ENCODE measurements at regions not wholly inside any gene's neighbourhood (a gene's known extent, or its start where the extent isn't known, plus 50 kb on each side); places are given as distances from the start of the nearest gene placed in this dataset.

DNA sequence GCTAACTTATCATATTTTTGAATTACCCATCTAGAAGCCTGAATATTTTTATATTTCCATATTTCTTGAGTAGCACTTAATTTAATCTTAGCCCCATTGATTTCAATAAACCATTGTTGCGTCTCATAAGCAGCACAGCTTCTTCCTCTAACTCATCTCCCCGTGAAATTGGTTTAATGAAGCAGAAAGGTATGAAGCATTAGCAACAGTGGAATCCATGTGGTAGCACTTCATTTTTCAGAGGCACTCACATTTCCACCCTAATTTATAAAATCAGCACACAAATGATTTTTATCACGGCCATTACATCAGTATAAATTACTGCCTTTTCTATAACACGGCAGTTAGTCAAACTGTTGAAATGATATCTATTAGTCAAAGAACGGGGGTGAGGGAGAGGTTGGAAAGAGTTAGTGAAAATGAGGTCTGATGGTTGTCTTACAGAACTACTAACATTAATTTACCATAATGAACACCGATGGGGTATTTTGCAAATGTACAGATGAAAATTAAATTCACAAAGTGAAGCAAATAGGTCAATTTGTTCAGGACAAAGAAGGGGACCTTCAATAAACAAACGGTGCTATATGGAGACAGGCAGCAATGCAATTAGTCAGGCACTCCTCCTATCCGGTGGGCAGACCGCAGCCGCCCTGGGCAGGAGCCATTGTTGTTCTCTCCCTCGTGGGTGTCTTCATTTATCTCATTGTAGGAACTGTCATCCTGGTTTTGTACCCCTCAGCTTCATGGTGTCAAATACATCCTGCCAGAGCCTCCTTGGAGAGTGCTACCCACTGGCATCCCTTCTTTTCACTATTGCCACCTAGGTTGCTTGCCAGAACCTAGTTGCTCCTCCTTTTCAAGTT, 205.7 kb downstream of the SOX3 start:
- Histone ChIP-seq H3K27ac (ENCODE audit: low read depth, low read length, poor library complexity, severe bottlenecking) (no peak overlapping the region), H3K27me3 (replicated peaks; ENCODE audit: insufficient read depth, low read depth, low read length, poor library complexity) (peaks cover 43% of the 10 kb centered on the region), H3K9me3 (ENCODE audit: low read depth, low read length, poor library complexity, severe bottlenecking) (no peaks in the 10 kb centered on the region), H3K36me3 (ENCODE audit: insufficient read depth, low read length, poor library complexity, severe bottlenecking) (no peaks in the 10 kb centered on the region), H3K4me3 (ENCODE audit: low read depth, low read length, poor library complexity, severe bottlenecking) (no peak overlapping the region), H3K4me1 (ENCODE audit: insufficient read depth, low read length, poor library complexity, severe bottlenecking) (no peaks in the 10 kb centered on the region)
- intact Hi-C loops (cut with micrococcal nuclease; ENCODE audit: unreplicated experiment) = no loop called here
- TF ChIP-seq, protein P1, sequence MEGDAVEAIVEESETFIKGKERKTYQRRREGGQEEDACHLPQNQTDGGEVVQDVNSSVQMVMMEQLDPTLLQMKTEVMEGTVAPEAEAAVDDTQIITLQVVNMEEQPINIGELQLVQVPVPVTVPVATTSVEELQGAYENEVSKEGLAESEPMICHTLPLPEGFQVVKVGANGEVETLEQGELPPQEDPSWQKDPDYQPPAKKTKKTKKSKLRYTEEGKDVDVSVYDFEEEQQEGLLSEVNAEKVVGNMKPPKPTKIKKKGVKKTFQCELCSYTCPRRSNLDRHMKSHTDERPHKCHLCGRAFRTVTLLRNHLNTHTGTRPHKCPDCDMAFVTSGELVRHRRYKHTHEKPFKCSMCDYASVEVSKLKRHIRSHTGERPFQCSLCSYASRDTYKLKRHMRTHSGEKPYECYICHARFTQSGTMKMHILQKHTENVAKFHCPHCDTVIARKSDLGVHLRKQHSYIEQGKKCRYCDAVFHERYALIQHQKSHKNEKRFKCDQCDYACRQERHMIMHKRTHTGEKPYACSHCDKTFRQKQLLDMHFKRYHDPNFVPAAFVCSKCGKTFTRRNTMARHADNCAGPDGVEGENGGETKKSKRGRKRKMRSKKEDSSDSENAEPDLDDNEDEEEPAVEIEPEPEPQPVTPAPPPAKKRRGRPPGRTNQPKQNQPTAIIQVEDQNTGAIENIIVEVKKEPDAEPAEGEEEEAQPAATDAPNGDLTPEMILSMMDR (conservative IDR thresholded peaks at IDR 0.05; ENCODE audit: low read depth, low read length) = no peak
- no peak for TF ChIP-seq EZH2 (IDR thresholded peaks at IDR 0.05; ENCODE audit: borderline replicate concordance, low read depth, low read length, poor library complexity, severe bottlenecking)
- no TSS peak for BruUV-seq (replicated peaks)
- ChIA-PET POLR2A (ENCODE audit: low non-redundant PET) (no interaction called here), CTCF (no interaction called here)
- peak; percentile 32 for DNase-seq (ENCODE audit: low spot score)

- Histone ChIP-seq H3K27ac (ENCODE audit: low read depth, low read length, poor library complexity, severe bottlenecking) (no peak overlapping the region), H3K9me3 (ENCODE audit: low read depth, low read length, poor library complexity, severe bottlenecking) (no peaks in the 10 kb centered on the region), H3K4me1 (ENCODE audit: insufficient read depth, low read length, poor library complexity, severe bottlenecking) (no peaks in the 10 kb centered on the region), H3K4me3 (ENCODE audit: low read depth, low read length, poor library complexity, severe bottlenecking) (no peak overlapping the region), H3K27me3 (replicated peaks; ENCODE audit: insufficient read depth, low read depth, low read length, poor library complexity) (peaks cover 61% of the 10 kb centered on the region), H3K36me3 (ENCODE audit: insufficient read depth, low read length, poor library complexity, severe bottlenecking) (no peaks in the 10 kb centered on the region)
- POLR2A ChIA-PET (ENCODE audit: low non-redundant PET) = no interaction called here
- CTCF ChIA-PET = no interaction called here
- no TSS peak for BruUV-seq (replicated peaks)
- intact Hi-C loops (cut with micrococcal nuclease; ENCODE audit: unreplicated experiment) = no loop called here
- TF ChIP-seq EZH2 (IDR thresholded peaks at IDR 0.05; ENCODE audit: borderline replicate concordance, low read depth, low read length, poor library complexity, severe bottlenecking) = no peak
- no peak for DNase-seq (ENCODE audit: low spot score)
Observed at GRCh38 chrX:140297273-140297672, 207.6 kb downstream of the SOX3 start.

GRCh38 chrX:140292961-140293360, 211.9 kb downstream of the SOX3 start:
- Histone ChIP-seq H3K4me1 (ENCODE audit: insufficient read depth, low read length, poor library complexity, severe bottlenecking) (no peaks in the 10 kb centered on the region), H3K9me3 (ENCODE audit: low read depth, low read length, poor library complexity, severe bottlenecking) (no peaks in the 10 kb centered on the region), H3K4me3 (ENCODE audit: low read depth, low read length, poor library complexity, severe bottlenecking) (no peak overlapping the region), H3K27me3 (replicated peaks; ENCODE audit: insufficient read depth, low read depth, low read length, poor library complexity) (peaks cover 52% of the 10 kb centered on the region), H3K36me3 (ENCODE audit: insufficient read depth, low read length, poor library complexity, severe bottlenecking) (no peaks in the 10 kb centered on the region), H3K27ac (ENCODE audit: low read depth, low read length, poor library complexity, severe bottlenecking) (no peak overlapping the region)
- no TSS peak for BruUV-seq (replicated peaks)
- ChIA-PET CTCF (no interaction called here), POLR2A (ENCODE audit: low non-redundant PET) (no interaction called here)
- TF ChIP-seq, protein P1 (conservative IDR thresholded peaks at IDR 0.05; ENCODE audit: low read depth, low read length) = no peak
- TF ChIP-seq EZH2 (IDR thresholded peaks at IDR 0.05; ENCODE audit: borderline replicate concordance, low read depth, low read length, poor library complexity, severe bottlenecking) = no peak
- DNase-seq (ENCODE audit: low spot score) = no peak
- intact Hi-C loops (cut with micrococcal nuclease; ENCODE audit: unreplicated experiment) = no loop called here

DNA sequence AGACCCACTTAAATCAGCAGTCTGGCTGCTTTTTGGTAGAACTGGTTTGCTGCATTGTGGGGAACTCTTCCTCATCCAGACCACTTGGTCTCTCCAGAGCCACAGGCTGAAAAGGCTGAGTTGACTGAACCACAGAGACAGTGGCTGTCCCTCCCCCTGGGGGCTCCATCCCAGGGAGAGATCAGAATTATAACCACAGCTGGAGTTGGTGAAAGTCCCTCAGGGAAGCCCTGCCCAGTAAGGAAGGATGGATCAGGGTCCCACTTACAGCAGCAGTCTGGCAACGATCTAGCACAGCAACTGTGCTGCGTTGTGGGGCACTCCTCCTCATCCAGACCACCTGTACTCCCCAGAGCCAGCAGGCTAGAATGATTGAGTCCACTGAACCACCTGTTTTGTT, 212.7 kb downstream of the SOX3 start:
- intact Hi-C loops (cut with micrococcal nuclease; ENCODE audit: unreplicated experiment) = no loop called here
- no peaks in the 10 kb centered on the region for H3K9me3 ChIP-seq (ENCODE audit: low read depth, low read length, poor library complexity, severe bottlenecking)
- no peak for DNase-seq (ENCODE audit: low spot score)
- H3K4me1 ChIP-seq (ENCODE audit: insufficient read depth, low read length, poor library complexity, severe bottlenecking) = no peaks in the 10 kb centered on the region
- no peak overlapping the region for H3K4me3 ChIP-seq (ENCODE audit: low read depth, low read length, poor library complexity, severe bottlenecking)
- no peaks in the 10 kb centered on the region for H3K36me3 ChIP-seq (ENCODE audit: insufficient read depth, low read length, poor library complexity, severe bottlenecking)
- TF ChIP-seq, protein P1 (conservative IDR thresholded peaks at IDR 0.05; ENCODE audit: low read depth, low read length) = no peak
- TF ChIP-seq EZH2 (IDR thresholded peaks at IDR 0.05; ENCODE audit: borderline replicate concordance, low read depth, low read length, poor library complexity, severe bottlenecking) = no peak
- CTCF ChIA-PET = no interaction called here
- H3K27ac ChIP-seq (ENCODE audit: low read depth, low read length, poor library complexity, severe bottlenecking) = no peak overlapping the region
- no TSS peak for BruUV-seq (replicated peaks)
- peaks cover 44% of the 10 kb centered on the region for H3K27me3 ChIP-seq (replicated peaks; ENCODE audit: insufficient read depth, low read depth, low read length, poor library complexity)
- POLR2A ChIA-PET (ENCODE audit: low non-redundant PET) = no interaction called here
